SH-SY5Y (cell line): ENCODE measurements at regions not wholly inside any gene's neighbourhood (a gene's known extent, or its start where the extent isn't known, plus 50 kb on each side); places are given as distances from the start of the nearest gene placed in this dataset.

Source experiments
- GATA2 ChIP-seq: IDR thresholded peaks from 2 replicates; pipeline ENCODE4 v1.6.1; 2011; ENCODE audit warnings: mild to moderate bottlenecking, low read depth, low read length
- GATA3 ChIP-seq: IDR thresholded peaks from 2 replicates; pipeline ENCODE4 v1.6.1; 2011; ENCODE audit warnings: low read depth, mild to moderate bottlenecking, low read length, moderate library complexity

DNA sequence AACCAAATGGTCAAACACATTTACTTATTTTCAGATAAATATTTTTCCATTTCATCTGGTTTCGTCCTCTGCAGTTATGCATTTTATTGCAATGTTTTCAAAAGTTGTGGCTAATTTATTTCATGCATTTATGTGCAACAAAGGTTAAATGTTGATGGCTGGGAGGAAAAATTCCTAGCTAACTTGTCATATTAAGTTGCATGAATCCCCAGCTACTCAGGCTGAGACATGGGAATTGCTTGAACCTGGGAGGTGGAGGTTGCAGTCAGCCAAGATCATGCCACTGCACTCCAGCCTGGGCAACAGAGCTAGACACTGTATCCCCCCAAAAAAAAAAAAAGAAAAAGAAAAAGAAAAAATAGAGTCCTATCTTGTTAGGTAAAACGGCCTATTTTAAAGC is 1862.4 kb upstream of the RAG2 start:
- TF ChIP-seq GATA3 (no peak), GATA2 (no peak)
